K562 (cell line): ENCODE measurements at regions not wholly inside any gene's neighbourhood (a gene's known extent, or its start where the extent isn't known, plus 50 kb on each side); places are given as distances from the start of the nearest gene placed in this dataset.

Source experiments
- ATAC-seq: fragments of 200-7000 bp; cut with Tn5 transposase; 3 replicates; pipeline ENCODE4 v1.9.1; 2020; ENCODE audit warnings: moderate library complexity
- BruUV-seq: library from RNA; stranded (reverse); fragments of 400-500 nt; replicated peaks from 2 replicates; lab custom pipeline; 2021; lab: Mats Ljungman, UMichigan
- CTCF ChIA-PET: fragments of 300-600 bp; formaldehyde crosslinking; extraction: SDS; loops from one replicate; lab custom pipeline; 2021; ENCODE audit warnings: low intra/inter-chr PET ratio; lab: Yijun Ruan, JAX
- POLR2A ChIA-PET: fragments of 300-600, 350-650 bp; sonication (Branson Sonifier 250); formaldehyde crosslinking; extraction: SDS; loops from one replicate; lab custom pipeline; 2021; ENCODE audit warnings: antibody characterized with exemption, inconsistent platforms; lab: Yijun Ruan, JAX
- DNase-seq, 4 experiments: peaks; one replicate each; pipeline versions ENCODE4 v3.0.0 to v3.0.0-alpha.2; 2011 to 2018; ENCODE audit warnings: low spot score in 3 of 4, mixed read lengths in 3 of 4; ENCODE audit errors: extremely low read depth in 1 of 4
- FAIRE-seq: peaks from 2 replicates; lab custom pipeline; 2011; peaks lifted over from hg19 to GRCh38; lab: Jason Lieb, UNC
- H2AFZ ChIP-seq: 2 replicates; pipeline ENCODE4 v1.6.0; 2011; ENCODE audit warnings: low read depth, low read length, control low read depth, inconsistent platforms
- H3K27ac ChIP-seq: fragments of 200-600 bp; 3 replicates; pipeline ENCODE4 v1.8.0; 2011; ENCODE audit warnings: low read depth, mild to moderate bottlenecking, control low read depth, inconsistent platforms, low read length, moderate library complexity, mixed read lengths; ENCODE audit errors: extremely low read depth
- H3K27me3 ChIP-seq, 2 experiments: fragments of 300-600 bp in 1 of 2; 2 replicates in 1 of 2; 3 replicates in 1 of 2; pipeline versions ENCODE4 v1.6.0 to v1.8.0; 2011; ENCODE audit warnings: inconsistent platforms in 2 of 2, low read length in 2 of 2, mild to moderate bottlenecking in 1 of 2, mixed read lengths in 1 of 2, moderate library complexity in 1 of 2; ENCODE audit not compliant: control insufficient read depth in 2 of 2, insufficient read depth in 2 of 2
- H3K36me3 ChIP-seq: fragments of 300-600 bp; 3 replicates; pipeline ENCODE4 v1.8.0; 2011; ENCODE audit warnings: mild to moderate bottlenecking, low read length, inconsistent platforms; ENCODE audit not compliant: control insufficient read depth, insufficient read depth
- H3K4me1 ChIP-seq, 2 experiments: fragments of 200-600 bp in 1 of 2; replicated peaks in 1 of 2; 2 replicates in 1 of 2; 3 replicates in 1 of 2; pipeline versions ENCODE4 v1.5.1 to v1.8.0; 2011; ENCODE audit warnings: inconsistent platforms in 2 of 2, low read length in 2 of 2, mild to moderate bottlenecking in 1 of 2, mixed read lengths in 1 of 2, moderate library complexity in 1 of 2; ENCODE audit not compliant: control insufficient read depth in 2 of 2, insufficient read depth in 2 of 2
- H3K4me2 ChIP-seq: 2 replicates; pipeline ENCODE4 v1.6.1; 2011; ENCODE audit warnings: low read length, control low read depth, inconsistent platforms, mixed read lengths; ENCODE audit not compliant: insufficient read depth
- H3K4me3 ChIP-seq: fragments of 200-600 bp; sonication (generic), shearing (Covaris generic); 2 replicates; pipeline ENCODE4 v1.5.1; 2016; ENCODE audit warnings: control low read depth, inconsistent platforms
- H3K79me2 ChIP-seq: fragments of 200-600 bp; 3 replicates; pipeline ENCODE4 v1.8.0; 2011; ENCODE audit warnings: low read length, inconsistent platforms; ENCODE audit not compliant: control insufficient read depth, insufficient read depth
- H3K9ac ChIP-seq, 2 experiments: 2 replicates each; pipeline versions ENCODE4 v1.6.0 to v1.6.1; 2011; ENCODE audit warnings: low read depth in 2 of 2, low read length in 2 of 2, control low read depth in 1 of 2, inconsistent platforms in 1 of 2, mild to moderate bottlenecking in 1 of 2, mixed read lengths in 1 of 2; ENCODE audit not compliant: insufficient read depth in 1 of 2
- H3K9me1 ChIP-seq: one replicate; pipeline ENCODE4 v1.6.0; 2011; ENCODE audit warnings: inconsistent platforms, mild to moderate bottlenecking, low read length, moderate library complexity; ENCODE audit not compliant: control insufficient read depth, insufficient read depth
- H3K9me3 ChIP-seq: replicated peaks from 2 replicates; pipeline ENCODE4 v1.5.1; 2011; ENCODE audit warnings: low read depth, low read length, inconsistent platforms; ENCODE audit not compliant: control insufficient read depth, insufficient read depth
- H4K20me1 ChIP-seq: replicated peaks from 2 replicates; pipeline ENCODE4 v1.6.1; 2011; ENCODE audit warnings: low read length, inconsistent platforms, mixed read lengths; ENCODE audit not compliant: control insufficient read depth, insufficient read depth
- CCNT2 ChIP-seq: IDR thresholded peaks from 2 replicates; pipeline ENCODE4 v1.6.1; 2011; ENCODE audit warnings: borderline replicate concordance, low read depth, mild to moderate bottlenecking, moderate library complexity, mixed read lengths, low read length; ENCODE audit not compliant: insufficient read length; ENCODE audit errors: extremely low read depth
- HDAC3 ChIP-seq: fragments of 450-650 bp; IDR thresholded peaks from 2 replicates; pipeline ENCODE4 v1.6.1; 2018; ENCODE audit warnings: borderline replicate concordance, mild to moderate bottlenecking, moderate library complexity; ENCODE audit not compliant: partially characterized antibody
- HDAC6 ChIP-seq: IDR thresholded peaks from 2 replicates; pipeline ENCODE4 v1.6.1; 2012; ENCODE audit warnings: low read depth, mild to moderate bottlenecking, control low read depth, inconsistent platforms, low read length, moderate library complexity
- NFE2L1 ChIP-seq: fragments of 450-650 bp; IDR thresholded peaks from 2 replicates; pipeline ENCODE4 v1.6.1; 2016; ENCODE audit warnings: missing genetic modification characterization, low read depth, mild to moderate bottlenecking, missing compliant biosample characterization, moderate library complexity, borderline replicate concordance
- ZNF253 ChIP-seq: fragments of 250-450 bp; sonication (Bioruptor Pico); conservative IDR thresholded peaks from 2 replicates; pipeline ENCODE4 v1.6.1; 2021; ENCODE audit warnings: mild to moderate bottlenecking
- ZNF589 ChIP-seq: fragments of 200-800 bp; sonication (Bioruptor generic); IDR thresholded peaks from 2 replicates; pipeline ENCODE4 v1.6.1; 2016; ENCODE audit warnings: low read depth, missing genetic modification characterization, missing compliant biosample characterization
- WGBS: fragments of 100-300 bp; shearing (Covaris generic); methylation state at CpG from one replicate; pipeline ENCODE4 v1.1.6; 2016; ENCODE audit warnings: low coverage, mixed read lengths; ENCODE audit not compliant: insufficient coverage; ENCODE audit errors: missing lambda C conversion rate; 5-methylcytosine and 5-hydroxymethylcytosine counted together
- in situ Hi-C: fragments of 300-500 bp; cut with MboI; formaldehyde crosslinking; loops from 4 replicates; pipeline ENCODE4 v1.15.0; 2018; ENCODE audit warnings: inconsistent platforms, mixed read lengths
- intact Hi-C: fragments of 100-400 bp; cut with micrococcal nuclease; formaldehyde crosslinking; loops from 2 replicates; pipeline ENCODE4 v1.14.2; 2022
- TF ChIP-seq, protein P1 (sequence below): sonication (generic); formaldehyde crosslinking; IDR thresholded peaks from 2 replicates; pipeline ENCODE4 v1.8.1; 2022; ENCODE audit warnings: missing genetic modification reagents

DNA sequence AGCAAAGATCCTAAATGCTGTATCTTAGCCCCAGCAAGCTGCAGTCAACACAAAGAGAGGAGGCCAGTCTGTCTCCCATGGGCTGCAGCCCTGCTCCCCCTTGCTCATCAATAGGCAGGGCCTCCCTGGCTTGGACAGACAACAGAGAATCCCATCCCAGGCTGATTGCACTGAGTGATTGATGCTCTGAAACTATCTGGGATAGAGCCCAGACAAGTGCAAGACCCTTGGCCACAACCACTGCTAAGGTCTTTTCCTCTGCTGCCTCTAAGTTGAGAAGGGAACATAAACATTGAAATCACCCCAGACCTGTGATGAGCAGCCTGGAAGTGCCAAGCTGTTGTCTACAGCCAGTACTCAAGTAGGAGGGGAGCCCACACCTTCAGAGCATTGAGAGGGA lies 661.0 kb upstream of the CDH18 start (continued):
- no peak for TF ChIP-seq ZNF253 (CRISPR knock-in tag)
- TF ChIP-seq HDAC3 = no peak

DNA sequence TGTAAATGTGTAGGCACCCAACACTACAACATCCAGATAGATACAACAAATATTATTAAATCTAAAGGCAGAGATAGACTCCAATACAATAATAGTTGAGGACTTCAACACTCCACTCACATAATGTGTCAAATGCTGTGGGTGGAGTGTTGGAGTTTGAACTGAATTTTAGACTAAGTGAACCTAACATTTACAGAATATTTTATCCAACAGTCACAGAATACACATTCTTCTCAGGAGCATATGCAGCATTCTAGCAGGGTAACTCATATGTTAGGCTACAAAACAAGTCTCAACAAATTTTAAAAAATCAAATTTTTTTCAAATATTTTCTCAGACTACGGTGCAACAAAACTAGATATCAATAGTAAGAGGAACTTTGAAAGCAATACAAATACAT lies 648.7 kb upstream of the CDH18 start:
- Histone ChIP-seq H3K9me3 (no peaks in the 10 kb centered on the region; the same call in 1 of the 2 replicates), H3K36me3 (no peaks in the 10 kb centered on the region), H3K9ac (no peak overlapping the region), H3K79me2 (no peaks in the 10 kb centered on the region), H3K4me3 (no peak overlapping the region), H3K4me2 (no peak overlapping the region), H3K27me3 (no peaks in the 10 kb centered on the region), H4K20me1 (no peaks in the 10 kb centered on the region), H3K4me1 (no peaks in the 10 kb centered on the region), H3K9me1 (no peaks in the 10 kb centered on the region), H2AFZ (no peak overlapping the region), H3K27ac (no peak overlapping the region)
- DNase-seq (no peak), ATAC-seq (no peak), FAIRE-seq (no peak)
- no TSS peak for BruUV-seq
- TF ChIP-seq, protein P1, sequence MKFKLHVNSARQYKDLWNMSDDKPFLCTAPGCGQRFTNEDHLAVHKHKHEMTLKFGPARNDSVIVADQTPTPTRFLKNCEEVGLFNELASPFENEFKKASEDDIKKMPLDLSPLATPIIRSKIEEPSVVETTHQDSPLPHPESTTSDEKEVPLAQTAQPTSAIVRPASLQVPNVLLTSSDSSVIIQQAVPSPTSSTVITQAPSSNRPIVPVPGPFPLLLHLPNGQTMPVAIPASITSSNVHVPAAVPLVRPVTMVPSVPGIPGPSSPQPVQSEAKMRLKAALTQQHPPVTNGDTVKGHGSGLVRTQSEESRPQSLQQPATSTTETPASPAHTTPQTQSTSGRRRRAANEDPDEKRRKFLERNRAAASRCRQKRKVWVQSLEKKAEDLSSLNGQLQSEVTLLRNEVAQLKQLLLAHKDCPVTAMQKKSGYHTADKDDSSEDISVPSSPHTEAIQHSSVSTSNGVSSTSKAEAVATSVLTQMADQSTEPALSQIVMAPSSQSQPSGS (CRISPR knock-in tag) = no peak
- no peak for TF ChIP-seq HDAC6
- no peak for TF ChIP-seq CCNT2
- TF ChIP-seq NFE2L1 (tag) = no peak
- no peak for TF ChIP-seq ZNF589 (CRISPR knock-in tag)
- ChIA-PET CTCF (no interaction called here), POLR2A (no interaction called here)
- intact Hi-C loops = no loop called here
- WGBS = 0% methylated on average over 1 of the region's 1 CpG
- in situ Hi-C loops = no loop called here
